Naive thymus-derived CD4-positive, alpha-beta T cell (primary cell): ENCODE measurements at regions not wholly inside any gene's neighbourhood (a gene's known extent, or its start where the extent isn't known, plus 50 kb on each side); places are given as distances from the start of the nearest gene placed in this dataset.

Experiments
- ATAC-seq: fragments of 150-1000 bp; cut with Tn5 transposase; 2 replicates; pipeline ENCODE4 v1.10.0; 2021; ENCODE audit warnings: mild to moderate bottlenecking, moderate library complexity
- CTCF ChIA-PET: fragments of 350-600 bp; sonication (Branson Sonifier 250); formaldehyde crosslinking; loops from one replicate; lab custom pipeline; 2021; ENCODE audit warnings: antibody characterized with exemption; lab: Charles Lee
- POLR2A ChIA-PET: fragments of 350-600 bp; sonication (Branson Sonifier 250); formaldehyde crosslinking; loops from one replicate; lab custom pipeline; 2021; ENCODE audit warnings: antibody characterized with exemption, inconsistent platforms; lab: Charles Lee
- DNase-seq, 9 donors: peaks; one replicate each; pipeline versions ENCODE4 v3.0.0 to v3.0.0-alpha.2; 2020 to 2022; ENCODE audit warnings: mixed read lengths in 1 of 9
- H3K27ac ChIP-seq: one replicate; pipeline ENCODE4 v1.7.0; 2013; ENCODE audit warnings: mild to moderate bottlenecking, low read depth, low read length, moderate library complexity
- H3K27me3 ChIP-seq, 2 donors: one replicate each; pipeline ENCODE4 v1.7.0; 2013; ENCODE audit warnings: low read length in 2 of 2, mild to moderate bottlenecking in 2 of 2, moderate library complexity in 2 of 2; ENCODE audit not compliant: control insufficient read depth in 2 of 2, insufficient read depth in 2 of 2
- H3K36me3 ChIP-seq, 3 experiments: 1 replicate in 2 of 3; 2 replicates in 1 of 3; pipeline ENCODE4 v1.7.0; 2013; ENCODE audit warnings: low read length in 3 of 3, mild to moderate bottlenecking in 3 of 3, moderate library complexity in 1 of 3; ENCODE audit not compliant: insufficient read depth in 3 of 3, control insufficient read depth in 2 of 3
- H3K4me1 ChIP-seq, 2 donors: one replicate each; pipeline ENCODE4 v1.7.0; 2013; ENCODE audit warnings: low read length in 2 of 2, mild to moderate bottlenecking in 2 of 2, moderate library complexity in 1 of 2; ENCODE audit not compliant: control insufficient read depth in 2 of 2, insufficient read depth in 2 of 2
- H3K4me3 ChIP-seq: 2 replicates; pipeline ENCODE4 v1.7.0; 2013; ENCODE audit warnings: mild to moderate bottlenecking, low read length
- H3K9me3 ChIP-seq, 3 experiments: 1 replicate in 2 of 3; 2 replicates in 1 of 3; pipeline ENCODE4 v1.7.0; 2013; ENCODE audit warnings: low read length in 3 of 3; ENCODE audit not compliant: control insufficient read depth in 2 of 3
- H3K27ac Mint-ChIP-seq, 9 donors: one replicate each; pipeline ENCODE4 v1.8.0; 2020 to 2022; ENCODE audit warnings: mixed read lengths in 9 of 9, mild to moderate bottlenecking in 8 of 9, moderate library complexity in 5 of 9, inconsistent platforms in 2 of 9
- H3K27me3 Mint-ChIP-seq, 5 donors: one replicate each; pipeline ENCODE4 v1.8.0; 2021 to 2022; ENCODE audit warnings: mixed read lengths in 5 of 5, mild to moderate bottlenecking in 1 of 5
- H3K36me3 Mint-ChIP-seq, 5 donors: one replicate each; pipeline ENCODE4 v1.8.0; 2020 to 2022; ENCODE audit warnings: mixed read lengths in 5 of 5, mild to moderate bottlenecking in 3 of 5, inconsistent platforms in 1 of 5
- H3K4me1 Mint-ChIP-seq, 7 donors: one replicate each; pipeline ENCODE4 v1.8.0; 2020 to 2022; ENCODE audit warnings: mixed read lengths in 7 of 7, mild to moderate bottlenecking in 3 of 7, inconsistent platforms in 1 of 7
- H3K4me3 Mint-ChIP-seq, 10 donors: one replicate each; pipeline ENCODE4 v1.8.0; 2020 to 2022; ENCODE audit warnings: mild to moderate bottlenecking in 10 of 10, mixed read lengths in 10 of 10, moderate library complexity in 6 of 10, inconsistent platforms in 2 of 10
- H3K9me3 Mint-ChIP-seq, 11 donors: one replicate each; pipeline ENCODE4 v1.8.0; 2020 to 2022; ENCODE audit warnings: mixed read lengths in 11 of 11, mild to moderate bottlenecking in 4 of 11, inconsistent platforms in 1 of 11, moderate library complexity in 1 of 11
- intact Hi-C, 2 donors: fragments of 100-400 bp; cut with micrococcal nuclease; formaldehyde crosslinking; loops; one replicate each; pipeline ENCODE4 v1.15.1; 2023

DNA sequence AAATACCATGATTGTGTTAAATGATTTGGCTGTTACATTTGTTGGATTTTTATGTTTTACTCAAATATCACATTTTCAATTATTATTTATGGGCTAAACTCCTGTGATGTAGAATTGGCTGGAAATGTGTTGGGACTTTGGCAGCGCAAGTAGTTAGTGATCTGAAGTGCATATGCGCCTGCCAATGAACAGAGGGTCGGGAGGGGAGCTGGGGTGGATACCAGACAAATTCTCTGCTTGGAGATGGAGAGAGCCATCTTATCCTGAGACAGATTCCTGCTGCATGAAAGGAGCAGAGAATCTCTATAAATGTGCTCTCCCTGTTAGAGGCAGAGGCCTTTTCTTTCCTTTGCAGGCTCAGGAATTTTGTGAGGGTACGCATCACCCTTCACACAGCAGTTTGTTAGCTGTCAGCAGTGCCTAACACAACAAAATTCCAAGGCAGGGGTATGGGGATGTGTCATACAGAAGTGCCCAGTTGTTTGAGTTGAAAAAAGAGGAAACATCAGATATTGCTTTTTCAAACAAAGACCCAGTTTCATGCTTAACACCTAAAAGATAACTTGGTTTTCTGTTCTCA lies 489.1 kb downstream of the CSNK1G3 start:
- no peaks in the 10 kb centered on the region for H3K36me3 Mint-ChIP-seq
- ChIA-PET POLR2A (no interaction called here), CTCF (no interaction called here)

DNA sequence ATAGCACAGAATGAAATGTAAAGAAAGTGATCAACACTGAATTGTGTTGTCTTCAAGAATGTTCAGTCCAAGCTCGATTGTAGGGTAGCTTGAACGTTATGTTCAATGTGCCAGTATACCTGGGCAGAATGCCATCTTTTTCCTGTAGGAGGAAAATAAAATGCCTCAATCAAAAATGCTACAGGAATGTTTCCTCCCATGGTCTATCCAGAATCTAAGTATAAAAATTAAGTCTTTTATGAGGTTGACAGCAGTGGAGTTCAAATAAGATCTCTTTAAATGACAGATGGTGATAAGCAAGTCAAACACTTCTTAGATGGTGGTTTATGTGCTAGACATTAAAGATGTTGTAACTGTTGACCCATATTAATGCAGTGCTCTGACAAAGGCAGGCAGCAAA lies 488.6 kb downstream of the CSNK1G3 start:
- intact Hi-C loops, result no loop called here
- ChIA-PET POLR2A (no interaction called here), CTCF (no interaction called here)
- H3K27ac Mint-ChIP-seq, result no peak overlapping the region
- no peak overlapping the region for H3K4me3 Mint-ChIP-seq
- H3K9me3 Mint-ChIP-seq, result peaks cover 0 to 9% (median 0%) of the 10 kb centered on the region in 11 donors
- Histone ChIP-seq H3K4me1 (no peaks in the 10 kb centered on the region), H3K36me3 (no peaks in the 10 kb centered on the region), H3K27ac (no peak overlapping the region), H3K4me3 (no peak overlapping the region), H3K9me3 (no peaks in the 10 kb centered on the region), H3K27me3 (no peaks in the 10 kb centered on the region)
- ATAC-seq (no peak), DNase-seq (no peak)
- no peaks in the 10 kb centered on the region for H3K27me3 Mint-ChIP-seq
- no peaks in the 10 kb centered on the region for H3K4me1 Mint-ChIP-seq
- no peaks in the 10 kb centered on the region for H3K36me3 Mint-ChIP-seq

More for the DNA sequence above, 489.1 kb downstream of the CSNK1G3 start:
- H3K27ac ChIP-seq, result no peak overlapping the region
- no peaks in the 10 kb centered on the region for H3K4me1 ChIP-seq
- H3K27me3 Mint-ChIP-seq, result no peaks in the 10 kb centered on the region
- ATAC-seq (no peak), DNase-seq (no peak)
- no peak overlapping the region for H3K27ac Mint-ChIP-seq
- intact Hi-C loops, result no loop called here
- H3K27me3 ChIP-seq, result no peaks in the 10 kb centered on the region
- peaks cover 0 to 9% (median 3%) of the 10 kb centered on the region in 11 donors for H3K9me3 Mint-ChIP-seq
- H3K9me3 ChIP-seq, result no peaks in the 10 kb centered on the region
- H3K4me1 Mint-ChIP-seq, result no peaks in the 10 kb centered on the region
- H3K4me3 Mint-ChIP-seq, result no peak overlapping the region
- no peak overlapping the region for H3K4me3 ChIP-seq
- no peaks in the 10 kb centered on the region for H3K36me3 ChIP-seq

DNA sequence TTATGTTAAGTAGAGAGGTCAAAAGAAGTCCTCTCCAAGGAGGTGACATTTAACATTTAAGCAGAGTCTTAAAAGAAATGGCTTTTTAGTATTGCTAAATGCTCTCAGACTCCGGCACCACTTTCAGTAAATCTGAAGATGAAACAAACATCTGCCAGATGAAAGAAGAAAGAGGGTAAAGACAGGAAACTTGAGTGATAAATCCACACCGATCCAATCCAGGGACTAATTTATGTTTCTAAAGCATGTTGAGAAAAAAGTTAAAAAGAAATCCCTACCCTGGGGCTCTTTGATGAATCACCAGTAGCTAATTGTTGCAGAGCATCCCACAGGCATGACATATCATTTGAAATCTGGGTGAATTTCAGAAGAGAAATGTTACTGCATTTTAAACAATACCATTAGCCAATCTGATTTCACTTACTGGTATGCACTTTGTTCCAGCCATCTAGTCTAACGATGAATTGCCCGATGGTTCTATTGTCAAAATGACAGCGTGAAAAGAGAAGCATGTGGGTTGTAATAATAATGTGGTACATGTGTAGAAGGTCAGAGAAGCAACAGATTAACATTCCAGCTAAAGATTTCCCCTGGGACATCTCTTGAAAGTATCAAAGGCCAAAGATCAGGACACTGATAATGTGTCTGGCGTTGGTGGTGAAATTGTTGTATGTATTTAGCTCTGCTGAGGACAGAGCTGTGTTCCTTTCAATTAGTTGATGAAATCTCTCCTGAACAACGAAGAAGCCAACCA lies 485.7 kb downstream of the CSNK1G3 start:
- H3K4me1 ChIP-seq, result no peaks in the 10 kb centered on the region
- H3K27ac Mint-ChIP-seq, result no peak overlapping the region
- H3K36me3 Mint-ChIP-seq, result no peaks in the 10 kb centered on the region
- no peak overlapping the region for H3K4me3 Mint-ChIP-seq
- H3K9me3 ChIP-seq, result no peaks in the 10 kb centered on the region
- intact Hi-C loops, result no loop called here
- ChIA-PET CTCF (no interaction called here), POLR2A (no interaction called here)
- no peak for DNase-seq
- no peaks in the 10 kb centered on the region for H3K4me1 Mint-ChIP-seq
- peaks cover 0 to 11% (median 0%) of the 10 kb centered on the region in 11 donors for H3K9me3 Mint-ChIP-seq
- H3K4me3 ChIP-seq, result no peak overlapping the region
- no peak for ATAC-seq
- no peaks in the 10 kb centered on the region for H3K27me3 ChIP-seq
- no peaks in the 10 kb centered on the region for H3K27me3 Mint-ChIP-seq
- H3K27ac ChIP-seq, result no peak overlapping the region
- no peaks in the 10 kb centered on the region for H3K36me3 ChIP-seq

DNA sequence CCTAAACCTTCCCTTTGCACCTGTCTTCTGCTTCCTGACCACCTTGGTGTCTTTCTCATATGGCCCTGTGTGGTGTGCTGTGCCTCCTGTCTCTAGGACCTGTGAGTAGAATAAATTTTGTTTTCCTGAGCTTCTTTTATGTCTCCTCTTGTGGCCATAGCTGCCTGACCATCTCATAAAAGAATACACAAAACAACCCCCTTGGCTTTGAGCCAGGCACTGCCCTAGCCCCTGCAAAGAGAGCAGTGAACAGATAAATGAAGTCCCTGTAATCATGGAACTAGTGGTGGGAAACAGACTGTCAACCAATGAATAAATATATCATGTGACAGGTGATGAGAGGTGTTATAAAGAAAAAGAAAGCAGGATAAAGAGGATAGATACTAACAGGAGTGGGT lies 485.1 kb downstream of the CSNK1G3 start:
- intact Hi-C loops, result no loop called here
- peaks cover 0 to 11% (median 0%) of the 10 kb centered on the region in 11 donors for H3K9me3 Mint-ChIP-seq
- no peaks in the 10 kb centered on the region for H3K4me1 Mint-ChIP-seq
- no peaks in the 10 kb centered on the region for H3K27me3 ChIP-seq
- H3K36me3 ChIP-seq, result no peaks in the 10 kb centered on the region
- DNase-seq (no peak), ATAC-seq (no peak)
- no peaks in the 10 kb centered on the region for H3K9me3 ChIP-seq
- POLR2A ChIA-PET, result no interaction called here
- no peak overlapping the region for H3K27ac ChIP-seq
- H3K4me3 Mint-ChIP-seq, result no peak overlapping the region
- CTCF ChIA-PET, result no interaction called here
- H3K36me3 Mint-ChIP-seq, result no peaks in the 10 kb centered on the region
- no peak overlapping the region for H3K4me3 ChIP-seq
- no peaks in the 10 kb centered on the region for H3K27me3 Mint-ChIP-seq
- H3K4me1 ChIP-seq, result no peaks in the 10 kb centered on the region
- no peak overlapping the region for H3K27ac Mint-ChIP-seq

DNA sequence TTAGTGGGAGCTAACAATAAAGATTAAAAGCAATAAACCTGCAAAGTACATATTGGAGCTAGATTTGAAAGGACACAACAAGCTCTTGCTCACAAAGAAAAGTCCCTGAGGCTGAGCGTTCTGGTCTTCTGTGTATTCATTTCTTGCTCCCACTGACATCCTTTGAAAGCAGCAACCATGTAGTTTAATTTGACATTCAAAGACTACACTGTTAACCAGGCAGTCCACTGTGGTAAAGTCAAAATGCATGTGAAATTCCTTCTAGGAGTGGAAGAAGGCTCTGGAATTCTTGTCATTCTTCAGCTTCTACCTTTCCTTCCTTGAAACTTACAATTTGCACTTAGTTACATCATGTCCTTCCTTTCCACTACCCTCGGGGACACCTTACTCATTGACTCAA lies 480.7 kb downstream of the CSNK1G3 start:
- intact Hi-C loops, result no loop called here

DNA sequence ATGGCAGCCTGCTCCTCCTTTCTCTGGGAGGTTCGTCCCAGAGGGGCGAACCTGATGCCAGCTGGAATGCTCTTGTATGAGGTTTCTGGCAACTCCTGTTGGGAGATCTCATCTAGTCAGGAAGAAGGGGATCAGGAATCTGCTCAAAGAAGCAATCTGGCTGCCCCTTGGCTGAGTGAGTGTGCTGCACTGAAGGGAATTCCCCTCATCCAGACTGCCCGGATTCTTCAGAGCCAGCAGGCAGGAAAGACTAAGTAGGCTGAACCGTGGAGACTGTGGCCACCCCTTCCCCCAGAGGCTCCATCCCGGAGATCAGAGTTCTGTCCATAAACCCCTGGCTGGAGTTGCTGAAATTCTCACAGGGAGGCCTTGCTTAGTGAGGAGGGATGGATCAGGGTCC lies 476.0 kb downstream of the CSNK1G3 start:
- no peaks in the 10 kb centered on the region for H3K4me1 ChIP-seq
- no peak overlapping the region for H3K4me3 ChIP-seq
- H3K27ac ChIP-seq, result no peak overlapping the region
- H3K36me3 ChIP-seq, result no peaks in the 10 kb centered on the region
- H3K9me3 Mint-ChIP-seq, result peaks cover 0 to 31% (median 3%) of the 10 kb centered on the region in 11 donors
- no peak overlapping the region for H3K27ac Mint-ChIP-seq
- no peak for DNase-seq
- no peak overlapping the region for H3K4me3 Mint-ChIP-seq
- no peaks in the 10 kb centered on the region for H3K27me3 Mint-ChIP-seq
- ChIA-PET CTCF (no interaction called here), POLR2A (no interaction called here)
- H3K4me1 Mint-ChIP-seq, result no peaks in the 10 kb centered on the region
- intact Hi-C loops, result no loop called here
- H3K36me3 Mint-ChIP-seq, result peaks cover 0 to 4% (median 0%) of the 10 kb centered on the region in 5 donors
- no peaks in the 10 kb centered on the region for H3K27me3 ChIP-seq
- H3K9me3 ChIP-seq, result peaks cover 0 to 10% (median 0%) of the 10 kb centered on the region in 3 experiments
- ATAC-seq, result no peak

More for the DNA sequence above, 480.7 kb downstream of the CSNK1G3 start:
- DNase-seq, result no peak
- Histone ChIP-seq H3K4me3 (no peak overlapping the region), H3K4me1 (no peaks in the 10 kb centered on the region), H3K9me3 (peaks cover 0 to 10% (median 0%) of the 10 kb centered on the region in 3 experiments), H3K36me3 (no peaks in the 10 kb centered on the region), H3K27me3 (no peaks in the 10 kb centered on the region), H3K27ac (no peak overlapping the region)
- Mint-ChIP-seq H3K4me1 (no peaks in the 10 kb centered on the region), H3K36me3 (no peaks in the 10 kb centered on the region), H3K27me3 (no peaks in the 10 kb centered on the region), H3K9me3 (peaks cover 0 to 7% (median 1%) of the 10 kb centered on the region in 11 donors), H3K27ac (no peak overlapping the region), H3K4me3 (no peak overlapping the region)
- no peak for ATAC-seq
- ChIA-PET POLR2A (no interaction called here), CTCF (no interaction called here)
